ENCODE measurements at regions not wholly inside any gene's neighbourhood (a gene's known extent, or its start where the extent isn't known, plus 50 kb on each side); places are given as distances from the start of the nearest gene placed in this dataset.

DNA sequence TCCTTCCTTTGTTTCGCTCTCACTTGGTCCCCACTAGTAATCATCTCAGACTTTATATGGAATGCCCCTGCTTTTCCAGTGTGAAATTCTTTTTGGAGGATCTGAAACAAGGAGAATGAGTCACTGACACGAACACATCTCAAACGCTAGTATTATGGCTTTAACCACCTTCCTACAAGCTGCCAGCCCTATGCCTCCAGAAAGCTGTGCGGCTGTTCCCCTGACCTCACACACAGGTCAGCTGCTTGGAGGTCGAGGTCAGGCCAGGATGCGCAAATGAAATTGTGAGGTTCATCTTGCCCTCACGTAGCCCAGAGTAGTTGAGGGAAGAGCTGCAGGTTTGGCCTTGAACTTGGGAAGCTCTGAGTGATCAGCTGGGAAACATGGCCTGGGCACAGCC is 449.8 kb downstream of the FGF9 start:
- TF ChIP-seq, protein P1, sequence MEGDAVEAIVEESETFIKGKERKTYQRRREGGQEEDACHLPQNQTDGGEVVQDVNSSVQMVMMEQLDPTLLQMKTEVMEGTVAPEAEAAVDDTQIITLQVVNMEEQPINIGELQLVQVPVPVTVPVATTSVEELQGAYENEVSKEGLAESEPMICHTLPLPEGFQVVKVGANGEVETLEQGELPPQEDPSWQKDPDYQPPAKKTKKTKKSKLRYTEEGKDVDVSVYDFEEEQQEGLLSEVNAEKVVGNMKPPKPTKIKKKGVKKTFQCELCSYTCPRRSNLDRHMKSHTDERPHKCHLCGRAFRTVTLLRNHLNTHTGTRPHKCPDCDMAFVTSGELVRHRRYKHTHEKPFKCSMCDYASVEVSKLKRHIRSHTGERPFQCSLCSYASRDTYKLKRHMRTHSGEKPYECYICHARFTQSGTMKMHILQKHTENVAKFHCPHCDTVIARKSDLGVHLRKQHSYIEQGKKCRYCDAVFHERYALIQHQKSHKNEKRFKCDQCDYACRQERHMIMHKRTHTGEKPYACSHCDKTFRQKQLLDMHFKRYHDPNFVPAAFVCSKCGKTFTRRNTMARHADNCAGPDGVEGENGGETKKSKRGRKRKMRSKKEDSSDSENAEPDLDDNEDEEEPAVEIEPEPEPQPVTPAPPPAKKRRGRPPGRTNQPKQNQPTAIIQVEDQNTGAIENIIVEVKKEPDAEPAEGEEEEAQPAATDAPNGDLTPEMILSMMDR (IDR thresholded peaks at IDR 0.05; ENCODE audit: insufficient read depth, low read depth, low read length), result no peak
- TF ChIP-seq EZH2 (IDR thresholded peaks at IDR 0.05; ENCODE audit: insufficient read depth, low read length), result no peak
